NCI-H774 (cell line): ENCODE measurements at regions not wholly inside any gene's neighbourhood (a gene's known extent, or its start where the extent isn't known, plus 50 kb on each side); places are given as distances from the start of the nearest gene placed in this dataset.
"Not testable (repeated sequence)": the region's sequence is repeated elsewhere in the genome, so short reads cannot be mapped to it uniquely, and the experiment has no call there.

Source experiments
- DNase-seq: peaks from one replicate; lab custom pipeline; 2025; lab: John Stamatoyannopoulos, UW

DNA sequence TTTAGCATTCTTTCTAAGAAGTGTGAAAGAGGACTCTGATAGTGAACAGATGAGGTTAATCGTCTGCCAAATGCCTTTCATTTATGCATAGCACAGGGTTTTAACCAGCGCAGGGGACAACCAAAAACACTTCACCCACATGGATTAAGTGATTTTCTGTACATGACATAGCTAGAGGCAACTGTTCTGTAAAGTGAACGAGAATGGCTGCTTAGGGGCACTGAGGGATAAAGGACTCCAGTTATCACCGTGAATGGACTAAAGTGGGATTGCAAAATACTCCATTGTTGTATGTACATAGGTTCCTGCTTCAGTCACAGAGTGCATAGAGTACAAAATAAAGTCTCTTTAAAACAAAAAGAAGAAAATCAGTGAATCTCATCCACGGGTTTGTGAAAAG lies 456.8 kb downstream of the DMAC1 start:
- no peak for DNase-seq

DNA sequence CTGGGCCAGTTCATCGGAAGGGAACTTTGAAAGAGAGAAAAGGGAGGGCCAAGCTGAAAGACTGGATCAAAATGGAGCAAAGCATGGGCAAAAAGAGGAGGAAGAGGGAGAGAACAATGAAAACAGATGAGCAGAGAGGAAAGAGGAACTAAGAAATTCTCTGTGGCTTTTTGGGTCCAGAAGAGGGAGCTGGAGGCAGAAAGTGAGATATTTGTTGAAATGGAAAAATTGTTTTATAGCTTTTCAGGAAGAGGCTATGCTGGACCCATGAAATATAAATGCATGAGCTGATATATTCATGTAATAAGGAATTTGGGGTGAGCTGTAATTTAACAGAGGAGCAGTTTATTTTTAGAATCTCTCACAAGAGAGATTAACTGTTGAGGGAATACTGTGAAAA lies 457.3 kb downstream of the DMAC1 start:
- no peak for DNase-seq

DNA sequence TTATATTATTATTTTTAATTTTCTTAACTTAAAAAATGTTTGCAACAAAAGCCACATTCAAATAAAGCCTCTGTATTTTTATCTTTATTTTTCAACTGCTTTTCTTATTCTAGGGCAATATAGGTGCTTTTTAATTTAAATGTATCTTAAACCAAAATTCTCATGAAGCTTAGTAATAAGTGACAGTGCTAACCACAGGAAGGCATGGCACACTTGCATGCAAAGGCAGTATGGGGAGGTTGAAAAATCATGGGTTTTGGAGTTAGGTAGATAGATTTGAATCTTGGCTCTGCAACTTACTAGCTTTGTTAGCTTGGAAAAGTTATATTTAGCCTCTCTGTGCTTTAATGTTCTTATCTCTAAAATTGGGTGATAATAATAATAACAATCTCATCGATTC lies 458.0 kb downstream of the DMAC1 start:
- DNase-seq, result no peak

DNA sequence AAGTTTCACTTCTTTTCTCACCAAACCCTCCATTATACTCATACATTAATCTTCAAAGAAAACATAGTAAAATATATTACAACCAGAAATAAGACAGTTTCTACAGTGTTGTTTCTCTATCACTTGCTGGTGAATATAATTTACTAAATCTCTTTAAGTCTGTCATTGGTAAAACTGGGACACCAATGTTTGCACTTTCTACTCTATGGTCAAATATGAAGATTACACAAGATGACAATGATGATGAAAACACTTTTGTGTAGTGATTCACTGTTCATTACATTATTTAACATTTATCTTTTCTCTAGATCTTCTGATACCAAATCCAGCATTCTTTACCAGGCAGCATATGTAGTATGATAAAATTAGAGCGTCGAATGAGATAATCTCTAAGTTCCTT lies 459.1 kb downstream of the DMAC1 start:
- DNase-seq, result no peak

DNA sequence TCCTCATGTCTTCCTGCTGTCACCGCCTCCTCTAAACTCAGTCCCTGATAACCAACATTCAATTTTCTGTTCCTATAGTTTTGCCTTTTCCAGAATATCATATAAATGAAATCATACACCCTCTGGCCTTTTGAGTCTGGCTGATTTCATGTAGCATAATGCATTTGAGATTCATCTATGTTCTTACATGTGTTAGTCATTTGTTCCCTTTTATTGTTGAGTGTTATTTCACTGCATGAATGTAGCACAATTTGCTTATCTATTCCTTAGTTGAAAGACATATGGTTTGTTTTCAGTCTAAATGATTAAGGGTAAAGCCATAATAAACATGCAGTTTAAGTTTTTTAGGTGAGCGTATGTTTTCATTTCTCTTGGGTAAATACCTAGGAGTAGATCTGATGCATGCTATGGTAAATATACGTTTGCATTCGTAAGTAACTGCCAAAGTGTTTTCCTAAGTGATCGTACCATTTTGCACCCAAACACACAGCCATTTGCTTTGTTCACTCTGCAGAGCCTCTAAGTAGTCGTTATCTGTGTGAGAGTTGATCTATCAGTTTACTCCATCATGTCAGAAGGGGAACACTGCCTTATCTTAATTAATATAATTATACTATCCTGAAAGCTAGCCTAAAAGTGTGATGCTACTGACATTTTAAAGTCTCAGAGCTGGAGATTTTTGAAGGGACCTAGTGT lies 460.8 kb downstream of the DMAC1 start:
- DNase-seq, result no peak

DNA sequence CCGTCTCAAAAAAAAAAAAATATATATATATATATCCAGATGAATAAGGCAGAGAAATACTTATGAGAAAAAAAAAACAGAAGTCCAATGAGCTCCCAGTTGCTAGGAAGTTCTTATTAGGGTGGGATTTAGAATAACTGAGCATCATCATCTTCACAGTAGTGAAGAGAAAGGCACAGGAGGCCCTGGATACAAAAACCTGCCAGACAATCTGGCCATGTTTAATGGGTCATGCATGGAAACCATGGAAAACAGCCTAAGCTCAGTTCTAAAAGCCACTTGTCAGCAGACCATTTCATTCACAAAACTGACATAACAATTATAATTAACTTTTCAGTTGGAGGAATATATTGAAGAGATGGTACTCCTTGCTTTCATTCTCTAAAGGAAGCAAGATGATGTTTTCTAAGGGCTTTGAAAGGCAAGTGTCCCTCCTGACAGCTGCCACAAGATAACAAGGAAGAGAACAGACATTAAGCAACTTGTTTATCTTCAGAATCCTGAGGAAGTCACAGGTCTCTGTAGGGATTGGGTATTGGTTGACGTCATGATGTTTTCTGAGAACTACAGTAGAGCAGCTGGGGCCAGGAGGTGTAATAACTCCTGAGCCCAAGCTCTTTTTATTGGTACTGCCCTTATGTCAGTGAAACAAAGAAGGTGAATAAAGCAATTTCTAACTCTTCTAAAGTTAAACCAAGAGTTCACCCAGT lies 463.1 kb downstream of the DMAC1 start:
- peak; percentile 43 for DNase-seq

DNA sequence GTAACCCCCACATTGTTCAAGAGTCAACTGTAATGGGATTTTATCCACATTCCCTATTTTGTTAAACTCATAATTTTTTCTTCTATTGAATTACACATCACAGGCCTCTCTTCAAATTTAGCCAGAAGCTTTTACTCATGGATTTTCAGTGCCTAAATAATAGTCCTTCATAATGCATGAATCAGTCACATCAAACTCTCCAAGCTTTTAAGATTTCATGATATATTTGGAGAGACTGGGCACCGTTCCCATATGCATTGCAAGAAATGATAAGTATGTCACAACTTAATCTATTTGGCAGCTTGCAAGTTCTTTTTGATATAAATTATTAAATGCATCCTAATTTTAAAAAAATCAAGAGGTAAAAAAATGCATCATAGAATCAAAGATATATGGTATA lies 465.9 kb downstream of the DMAC1 start:
- no peak for DNase-seq

DNA sequence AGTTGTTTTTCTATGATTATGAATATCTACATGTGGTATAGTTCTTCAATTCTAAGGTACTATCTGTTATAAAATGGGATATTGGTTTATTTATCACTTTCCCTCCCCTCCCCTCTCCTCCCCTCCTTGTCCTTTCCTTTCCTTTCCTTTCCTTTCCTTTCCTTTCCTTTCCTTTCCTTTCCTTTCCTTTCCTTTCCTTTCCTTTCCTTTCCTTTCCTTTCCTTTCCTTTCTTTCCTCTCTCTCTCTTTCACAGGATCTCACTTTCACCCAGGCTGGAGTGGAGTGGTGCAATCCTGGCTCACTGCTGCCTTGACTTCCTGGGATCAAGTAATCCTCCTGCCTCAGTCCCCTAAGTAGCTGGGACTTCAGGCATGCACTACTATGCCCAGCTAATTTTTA lies 466.8 kb downstream of the DMAC1 start:
- DNase-seq, result no peak

DNA sequence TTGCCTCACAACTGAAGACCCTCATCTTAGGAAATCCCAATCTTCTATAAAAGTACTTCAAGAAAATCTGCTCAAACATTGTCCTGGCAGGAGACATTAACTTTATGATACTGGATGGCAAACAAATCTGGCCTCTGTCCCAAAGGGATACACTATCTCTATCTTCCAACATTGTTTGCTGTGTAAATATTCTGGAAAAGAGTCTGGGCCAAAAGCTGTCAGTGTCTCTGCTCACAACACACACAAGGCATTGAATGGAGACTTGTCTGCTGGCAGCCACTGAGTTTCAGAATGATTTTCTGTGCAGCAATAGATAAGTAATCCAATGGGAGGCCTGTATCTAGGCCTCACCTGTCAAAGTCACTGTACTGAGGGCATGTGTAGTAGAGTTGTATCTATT lies 471.1 kb downstream of the DMAC1 start:
- DNase-seq, result no peak

DNA sequence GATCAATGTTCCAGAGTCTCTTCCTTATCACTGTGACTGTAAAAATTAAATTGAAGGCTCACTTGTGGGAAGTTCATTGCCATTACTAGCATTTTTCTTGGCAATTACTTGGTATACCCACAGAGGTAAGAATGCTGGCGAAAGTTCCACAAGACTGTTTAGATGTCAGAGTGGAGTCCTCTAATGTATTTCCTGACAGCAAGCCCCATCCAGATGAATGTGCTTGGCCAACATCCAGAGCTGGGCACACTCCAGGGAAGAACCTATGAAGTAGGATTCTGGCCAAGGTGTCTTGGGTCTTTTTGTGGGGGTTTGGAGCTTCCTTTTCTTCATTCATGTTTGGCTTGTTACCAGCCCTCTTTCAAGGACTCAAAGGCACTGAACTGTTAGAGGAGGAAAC lies 473.6 kb downstream of the DMAC1 start:
- DNase-seq, result no peak

DNA sequence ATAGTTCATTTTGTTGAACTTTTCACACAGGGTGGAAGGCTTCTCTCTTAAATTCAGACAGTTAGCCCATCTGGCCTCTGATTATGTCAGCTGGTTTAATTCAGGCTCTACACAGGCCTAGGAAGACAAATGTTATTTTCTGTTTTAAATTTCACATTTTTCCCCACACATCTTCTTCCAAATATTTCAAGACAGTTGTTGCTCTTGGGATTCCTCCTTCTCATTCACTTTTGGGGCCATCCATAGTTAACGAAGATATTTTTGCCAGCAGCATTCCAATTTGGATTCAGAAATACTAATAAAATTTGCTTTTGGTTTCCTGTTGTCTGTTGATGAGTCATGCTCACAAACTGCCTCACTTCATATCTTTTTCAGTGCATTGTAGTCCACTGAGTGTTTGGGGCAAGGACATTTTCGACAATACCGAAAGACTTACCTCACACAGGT lies 475.4 kb downstream of the DMAC1 start:
- no peak for DNase-seq

DNA sequence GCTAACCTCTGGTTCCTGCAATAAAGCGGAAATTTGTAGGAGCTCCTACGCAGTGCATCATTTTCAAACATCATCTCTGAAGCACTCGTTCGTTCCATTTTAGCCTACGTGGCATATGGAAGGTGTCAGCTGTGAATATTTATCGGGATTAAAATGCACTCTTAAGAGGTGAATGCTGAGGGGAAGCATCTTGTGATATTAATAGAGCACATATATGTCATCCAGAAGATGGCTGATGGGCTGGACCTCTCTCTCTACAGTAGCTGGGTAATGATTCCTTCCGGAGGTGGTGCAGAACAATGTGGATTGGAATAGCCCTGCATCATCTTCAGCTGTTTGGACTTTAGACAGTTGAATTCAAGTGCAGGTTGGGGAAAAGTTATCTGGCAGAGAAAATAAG lies 478.7 kb downstream of the DMAC1 start:
- no peak for DNase-seq

DNA sequence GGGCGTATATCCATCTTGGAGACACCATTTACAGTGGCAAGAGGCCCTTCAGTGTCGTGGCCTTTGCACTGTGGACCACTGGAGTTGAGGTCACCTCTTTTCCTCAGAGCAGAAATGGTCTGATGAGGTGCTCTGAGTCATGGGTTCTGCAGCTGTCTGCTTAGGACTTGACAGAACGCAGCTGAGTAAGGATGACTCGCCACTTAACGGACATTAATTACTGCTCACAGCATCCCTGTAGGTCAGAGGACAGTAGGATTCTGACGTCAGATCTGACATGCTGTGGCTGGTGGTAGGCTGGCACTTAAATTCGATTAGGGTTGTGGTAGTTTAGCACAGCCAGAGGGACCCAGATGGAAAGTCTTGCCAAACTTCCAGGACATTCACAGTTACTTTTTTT lies 479.4 kb downstream of the DMAC1 start:
- DNase-seq, result peak; percentile 10

DNA sequence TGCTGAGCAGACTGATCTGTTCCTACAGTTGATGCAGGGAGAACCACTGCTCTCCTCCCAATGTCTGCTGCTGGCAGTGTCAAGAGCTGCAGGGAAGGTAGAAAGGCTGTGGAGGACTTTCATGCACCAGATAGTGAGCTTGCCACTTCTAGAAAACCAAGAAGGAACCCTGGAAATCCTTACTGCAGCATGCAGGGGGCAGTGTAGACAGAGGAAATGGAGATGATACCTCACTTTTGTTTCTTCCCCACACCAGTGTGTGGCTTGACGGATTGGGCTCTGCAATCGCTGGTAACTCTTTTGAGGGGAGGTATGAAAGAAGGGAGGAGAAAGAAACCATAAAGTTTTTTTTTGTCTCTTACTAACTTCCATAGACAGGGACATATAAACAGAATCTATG lies 480.7 kb downstream of the DMAC1 start:
- DNase-seq, result no peak

DNA sequence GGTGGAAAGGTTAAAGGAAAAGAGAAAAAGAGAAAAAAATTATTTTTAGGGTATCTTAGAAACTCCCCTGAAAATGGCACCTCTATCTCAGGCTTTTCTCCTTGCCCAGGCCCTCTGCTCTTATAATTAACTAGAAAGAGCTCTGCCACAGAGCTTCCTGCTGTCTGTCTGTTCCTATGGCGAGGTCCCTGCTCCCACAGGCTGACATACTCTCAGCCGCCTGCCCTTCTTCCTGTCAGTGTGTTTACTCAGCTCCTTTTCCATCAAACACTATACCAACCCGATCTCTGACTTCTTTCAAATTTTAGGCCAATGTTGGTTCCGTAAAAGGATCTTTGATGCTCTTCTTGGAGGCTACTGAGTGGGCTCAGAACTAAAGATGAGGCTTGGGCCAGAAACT lies 482.6 kb downstream of the DMAC1 start:
- no peak for DNase-seq

DNA sequence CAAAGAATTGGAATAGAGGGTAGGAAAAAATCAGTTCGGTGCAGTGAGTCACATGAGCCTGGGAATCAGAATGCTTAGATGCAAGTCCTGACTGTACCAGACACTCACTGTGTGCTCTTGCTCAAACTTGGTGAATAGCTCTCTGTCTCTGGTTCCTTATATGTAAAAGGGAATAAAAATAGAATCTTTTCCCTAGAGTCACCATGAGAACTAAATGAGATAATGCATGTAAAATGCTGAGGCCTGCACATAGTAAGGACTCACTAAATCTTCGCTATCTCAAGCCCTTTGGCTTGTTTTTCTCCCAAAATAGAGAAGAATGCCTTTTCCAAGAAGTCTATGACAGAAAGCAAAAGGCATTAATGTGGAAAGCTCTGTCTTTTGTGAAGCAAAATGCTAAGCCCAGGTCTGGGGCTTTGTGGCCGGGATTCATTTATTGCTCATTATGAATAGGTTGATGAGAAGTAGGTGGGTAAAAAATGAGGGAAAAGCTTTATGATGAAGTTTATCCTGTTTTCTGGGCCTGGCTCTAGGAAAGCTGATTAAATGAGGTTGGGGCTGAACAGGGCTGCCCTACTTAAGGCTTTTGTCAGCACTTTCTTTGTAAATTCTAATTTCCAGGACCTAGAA lies 483.3 kb downstream of the DMAC1 start:
- DNase-seq, result no peak

DNA sequence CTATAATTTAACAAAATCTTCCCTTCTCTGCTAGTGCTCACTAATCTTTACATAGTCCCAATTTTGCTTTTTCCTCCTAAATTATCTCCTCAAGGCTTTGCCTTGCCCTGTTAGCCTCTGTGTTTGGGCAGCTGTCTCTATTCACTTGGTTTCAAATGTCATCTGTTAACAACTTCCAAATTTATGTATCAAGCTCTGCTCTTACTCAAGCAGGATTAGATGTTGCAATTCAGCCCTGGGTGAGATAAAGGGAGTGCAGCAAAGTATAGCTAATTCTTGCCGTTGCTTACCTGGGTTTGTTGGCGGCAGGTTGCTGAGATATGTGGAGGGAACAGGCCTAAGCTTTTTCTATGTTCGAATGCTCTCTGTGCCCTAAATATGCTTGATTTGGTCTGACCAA lies 483.8 kb downstream of the DMAC1 start:
- no peak for DNase-seq

DNA sequence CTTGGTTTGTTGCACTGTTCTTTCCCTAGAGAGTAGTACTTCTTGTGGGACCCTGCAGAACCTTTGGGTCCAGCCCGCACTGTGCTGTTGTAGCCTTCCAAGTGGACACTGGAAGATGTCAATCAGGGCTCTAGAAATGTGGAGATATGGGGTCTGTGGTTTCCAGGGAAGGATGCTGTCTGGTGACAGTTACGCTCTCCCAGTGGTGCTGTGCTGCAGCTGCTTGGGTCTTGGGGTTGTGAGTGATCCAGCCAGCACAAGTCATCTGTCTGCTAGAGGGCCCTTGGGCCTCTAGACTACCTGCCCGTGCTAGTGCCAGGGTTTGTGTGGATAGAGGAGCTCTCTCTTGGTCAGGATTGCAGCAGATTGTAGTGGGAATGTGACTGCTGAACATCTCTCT lies 484.5 kb downstream of the DMAC1 start:
- DNase-seq, result no peak

DNA sequence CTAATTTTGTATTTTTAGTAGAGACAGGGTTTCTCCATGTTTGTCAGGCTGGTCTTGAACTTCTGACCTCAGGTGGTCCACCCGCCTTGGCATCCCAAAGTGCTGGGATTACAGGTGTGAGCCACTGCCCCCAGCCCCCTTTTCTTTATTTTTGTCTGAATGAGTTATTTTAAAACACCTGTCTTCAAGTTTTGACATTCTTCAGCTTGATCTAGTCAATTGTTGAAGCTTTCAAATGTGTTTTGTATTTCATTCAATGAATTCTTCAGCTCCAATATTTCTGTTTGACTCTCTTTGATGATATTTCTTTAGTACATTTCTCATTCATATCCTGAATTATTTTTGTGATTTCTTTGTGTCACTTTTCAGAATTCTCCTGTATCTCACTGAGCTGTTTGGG lies 486.2 kb downstream of the DMAC1 start:
- no peak for DNase-seq

DNA sequence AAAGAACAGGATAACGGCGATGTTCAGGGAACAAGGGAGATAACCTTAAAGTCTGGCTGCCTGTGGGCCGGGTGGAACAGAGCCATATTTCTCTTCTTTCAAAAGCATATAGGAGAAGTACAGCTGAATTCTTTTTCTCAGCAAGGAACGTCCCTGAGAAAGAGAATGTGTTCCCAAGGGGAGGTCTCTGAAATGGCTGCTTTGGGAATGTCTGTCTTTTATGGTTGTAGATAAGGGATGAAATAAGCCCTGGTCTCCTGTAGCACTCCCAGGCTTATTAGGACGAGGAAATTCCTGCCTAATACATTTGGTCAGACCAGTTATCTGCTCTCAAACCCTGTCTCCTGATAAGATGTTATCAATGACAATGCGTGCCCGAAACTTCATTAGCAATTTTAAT lies 490.5 kb downstream of the DMAC1 start:
- DNase-seq, result not testable (repeated sequence)

DNA sequence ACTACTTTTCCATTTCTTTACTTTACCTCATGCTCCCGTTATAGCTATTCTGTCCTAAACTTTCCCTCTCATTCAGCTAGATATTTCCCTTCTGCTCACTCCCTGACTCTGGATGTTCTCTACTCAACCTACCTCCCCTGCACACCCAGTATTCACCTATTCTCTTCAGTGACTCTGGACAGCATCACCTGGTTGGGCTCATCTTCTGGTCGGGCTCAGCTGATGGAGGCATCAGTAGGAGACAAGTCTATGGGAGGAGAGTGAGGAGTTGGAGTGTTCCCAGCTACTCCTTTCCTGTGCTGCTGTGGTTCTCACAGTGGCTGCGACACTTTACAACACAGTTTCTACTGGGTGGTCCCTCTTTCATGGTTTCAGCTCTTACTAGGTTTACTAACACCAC lies 493.9 kb downstream of the DMAC1 start:
- no peak for DNase-seq

DNA sequence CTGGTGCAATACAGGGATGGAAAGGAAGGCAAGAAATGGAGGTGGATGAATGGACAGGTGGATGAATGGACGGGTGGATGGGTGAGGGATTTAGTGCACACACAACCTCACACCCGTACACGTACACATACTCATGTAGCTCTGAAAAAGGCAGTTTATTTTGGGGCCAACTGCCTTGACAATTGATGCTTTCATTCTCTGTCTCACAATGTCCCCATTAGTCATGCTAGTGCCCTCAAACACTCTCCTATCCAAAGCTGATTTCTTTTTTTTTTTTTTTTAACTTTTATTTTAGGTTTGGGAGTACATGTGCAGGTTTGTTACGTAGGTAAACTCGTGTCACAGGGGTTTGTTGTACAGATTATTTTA lies 495.0 kb downstream of the DMAC1 start:
- DNase-seq, result no peak

DNA sequence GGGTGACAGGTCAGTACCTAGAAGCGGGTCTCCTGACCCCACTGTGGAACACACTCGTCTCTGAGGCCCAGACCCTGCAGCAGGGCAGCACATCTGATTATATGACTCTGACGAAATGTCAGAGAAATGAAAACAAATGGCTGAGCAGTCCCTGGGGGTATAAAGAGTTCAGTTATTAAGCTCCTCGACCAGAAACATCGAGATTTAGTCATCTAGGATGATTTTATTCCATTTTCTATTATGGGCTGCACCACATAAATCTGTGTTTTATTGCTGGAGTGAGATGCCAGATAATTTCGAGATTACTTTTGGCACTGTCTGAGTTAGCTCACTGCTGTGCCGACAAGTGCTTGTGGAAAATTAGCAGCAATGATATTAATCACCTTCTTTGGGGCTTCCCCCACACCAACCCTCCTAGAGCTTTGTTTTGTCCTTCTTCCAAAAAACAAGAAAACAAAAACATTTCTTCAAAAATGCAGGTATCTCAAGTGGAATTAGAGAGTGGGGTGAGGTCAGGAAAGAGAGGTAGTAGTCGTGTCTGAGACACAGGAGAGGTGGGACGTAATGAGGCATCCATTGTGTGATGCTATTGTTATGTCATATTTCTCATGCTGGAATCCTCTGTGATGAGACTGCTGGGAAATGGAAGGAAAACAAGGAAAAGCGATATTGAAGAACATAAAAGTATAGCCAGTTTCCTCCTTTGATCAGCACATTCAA lies 495.5 kb downstream of the DMAC1 start:
- no peak for DNase-seq
